Endodermal cell (in vitro differentiated cells): ENCODE measurements at regions not wholly inside any gene's neighbourhood (a gene's known extent, or its start where the extent isn't known, plus 50 kb on each side); places are given as distances from the start of the nearest gene placed in this dataset.

Experiments
- DNase-seq: peaks from one replicate; pipeline ENCODE4 v3.0.0-alpha.2; 2017
- H3K27ac ChIP-seq: 2 replicates; pipeline ENCODE4 v1.5.1; 2013; ENCODE audit warnings: mild to moderate bottlenecking, low read depth, low read length, moderate library complexity
- H3K27me3 ChIP-seq: 2 replicates; pipeline ENCODE4 v1.6.1; 2013; ENCODE audit warnings: mild to moderate bottlenecking, low read length, moderate library complexity; ENCODE audit not compliant: insufficient read depth, control insufficient read depth, poor library complexity, severe bottlenecking
- H3K36me3 ChIP-seq: 2 replicates; pipeline ENCODE4 v1.7.0; 2013; ENCODE audit warnings: mild to moderate bottlenecking, low read length, moderate library complexity; ENCODE audit not compliant: control insufficient read depth, insufficient read depth
- H3K4me1 ChIP-seq: one replicate; pipeline ENCODE4 v1.7.0; 2013; ENCODE audit warnings: low read length; ENCODE audit not compliant: control insufficient read depth, insufficient read depth
- H3K4me3 ChIP-seq: 2 replicates; pipeline ENCODE4 v1.5.1; 2013; ENCODE audit warnings: mild to moderate bottlenecking, low read length, moderate library complexity
- H3K9ac ChIP-seq: 2 replicates; pipeline ENCODE4 v1.6.1; 2013; ENCODE audit warnings: mild to moderate bottlenecking, low read length, moderate library complexity; ENCODE audit not compliant: poor library complexity, severe bottlenecking; ENCODE audit errors: extremely low read depth
- H3K9me3 ChIP-seq: 2 replicates; pipeline ENCODE4 v1.6.1; 2013; ENCODE audit warnings: mild to moderate bottlenecking, low read length, moderate library complexity; ENCODE audit not compliant: control insufficient read depth
- H3K27ac Mint-ChIP-seq: 2 replicates; pipeline ENCODE4 v1.8.0; 2020; ENCODE audit warnings: mixed read lengths
- H3K27me3 Mint-ChIP-seq: 2 replicates; pipeline ENCODE4 v1.8.0; 2021; ENCODE audit warnings: mild to moderate bottlenecking, mixed read lengths; ENCODE audit not compliant: insufficient read depth
- H3K36me3 Mint-ChIP-seq: 2 replicates; pipeline ENCODE4 v1.8.0; 2020; ENCODE audit warnings: low read depth, mixed read lengths
- H3K4me1 Mint-ChIP-seq: 2 replicates; pipeline ENCODE4 v1.8.0; 2020; ENCODE audit warnings: mixed read lengths
- H3K4me3 Mint-ChIP-seq: 2 replicates; pipeline ENCODE4 v1.8.0; 2020; ENCODE audit warnings: mild to moderate bottlenecking, moderate library complexity, mixed read lengths
- H3K9me3 Mint-ChIP-seq: 2 replicates; pipeline ENCODE4 v1.8.0; 2020; ENCODE audit warnings: mild to moderate bottlenecking, mixed read lengths
- WGBS, 2 experiments: methylation state at CpG; one replicate each; pipeline versions ENCODE4 v1.1.5 to v1.1.7; 2013; ENCODE audit warnings: missing lambda C conversion rate in 2 of 2, mixed read lengths in 1 of 2; ENCODE audit not compliant: insufficient coverage in 1 of 2, insufficient read length in 1 of 2; 5-methylcytosine and 5-hydroxymethylcytosine counted together
- TF ChIP-seq, protein P1 (sequence below): fragments of 200-600 bp; sonication (generic); conservative IDR thresholded peaks from 2 replicates; pipeline ENCODE4 v1.5.0; 2021; ENCODE audit warnings: antibody characterized with exemption, mild to moderate bottlenecking

DNA sequence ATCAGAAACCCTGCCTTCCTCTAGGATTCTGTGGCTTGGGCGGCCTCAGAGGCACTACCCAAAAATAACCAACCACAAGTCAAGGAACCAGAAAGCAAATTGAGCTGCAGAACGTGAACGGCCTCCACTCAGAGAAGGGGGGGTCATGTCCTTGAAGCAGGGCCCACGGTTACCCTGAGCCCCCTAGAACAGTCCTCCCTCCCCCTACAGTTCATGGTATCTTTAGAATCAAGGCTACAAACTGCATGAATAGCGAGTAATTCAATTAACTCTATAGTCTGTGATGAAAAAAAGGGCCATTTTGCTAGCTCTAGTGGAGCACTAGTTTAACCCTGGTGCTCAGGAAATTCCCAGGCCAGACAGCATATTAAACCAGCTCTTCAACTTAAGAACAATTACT, 79.0 kb upstream of the ZNF507 start:
- H3K9me3 ChIP-seq = no peaks in the 10 kb centered on the region
- H3K9ac ChIP-seq = no peak overlapping the region
- DNase-seq = no peak
- Mint-ChIP-seq H3K9me3 (no peaks in the 10 kb centered on the region), H3K4me3 (no peak overlapping the region), H3K36me3 (no peaks in the 10 kb centered on the region), H3K27me3 (peaks cover under 1% of the 10 kb centered on the region), H3K27ac (no peak overlapping the region), H3K4me1 (peaks cover 8% of the 10 kb centered on the region)
- WGBS, 2 experiments = 78 to 87% methylated on average over 3 to 5 of the region's 5 CpGs
- H3K27ac ChIP-seq = no peak overlapping the region
- no peak overlapping the region for H3K4me3 ChIP-seq
- no peaks in the 10 kb centered on the region for H3K36me3 ChIP-seq
- TF ChIP-seq, protein P1, sequence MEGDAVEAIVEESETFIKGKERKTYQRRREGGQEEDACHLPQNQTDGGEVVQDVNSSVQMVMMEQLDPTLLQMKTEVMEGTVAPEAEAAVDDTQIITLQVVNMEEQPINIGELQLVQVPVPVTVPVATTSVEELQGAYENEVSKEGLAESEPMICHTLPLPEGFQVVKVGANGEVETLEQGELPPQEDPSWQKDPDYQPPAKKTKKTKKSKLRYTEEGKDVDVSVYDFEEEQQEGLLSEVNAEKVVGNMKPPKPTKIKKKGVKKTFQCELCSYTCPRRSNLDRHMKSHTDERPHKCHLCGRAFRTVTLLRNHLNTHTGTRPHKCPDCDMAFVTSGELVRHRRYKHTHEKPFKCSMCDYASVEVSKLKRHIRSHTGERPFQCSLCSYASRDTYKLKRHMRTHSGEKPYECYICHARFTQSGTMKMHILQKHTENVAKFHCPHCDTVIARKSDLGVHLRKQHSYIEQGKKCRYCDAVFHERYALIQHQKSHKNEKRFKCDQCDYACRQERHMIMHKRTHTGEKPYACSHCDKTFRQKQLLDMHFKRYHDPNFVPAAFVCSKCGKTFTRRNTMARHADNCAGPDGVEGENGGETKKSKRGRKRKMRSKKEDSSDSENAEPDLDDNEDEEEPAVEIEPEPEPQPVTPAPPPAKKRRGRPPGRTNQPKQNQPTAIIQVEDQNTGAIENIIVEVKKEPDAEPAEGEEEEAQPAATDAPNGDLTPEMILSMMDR = no peak
- H3K27me3 ChIP-seq = no peaks in the 10 kb centered on the region
- H3K4me1 ChIP-seq = no peaks in the 10 kb centered on the region

DNA sequence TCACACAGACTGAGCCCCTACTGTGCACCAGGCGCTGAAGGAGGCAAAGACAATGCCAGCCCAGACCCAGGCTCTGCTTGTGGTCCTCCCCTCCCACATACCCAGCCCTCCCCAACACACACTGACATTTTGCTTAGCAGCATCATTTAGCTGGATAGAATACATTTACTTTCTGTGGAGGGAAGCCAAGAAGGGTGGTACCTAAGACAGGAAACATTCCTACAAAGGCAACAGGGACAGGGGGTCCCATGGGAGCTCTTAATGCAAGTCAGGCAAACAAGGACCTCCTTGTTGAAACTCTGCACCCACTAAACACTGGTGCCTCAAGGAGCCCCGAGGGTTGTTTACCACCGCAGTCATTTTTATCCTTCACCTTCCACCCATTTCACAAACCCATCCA, 77.0 kb upstream of the ZNF507 start:
- Mint-ChIP-seq H3K4me1 (peaks cover 5% of the 10 kb centered on the region), H3K9me3 (no peaks in the 10 kb centered on the region), H3K27ac (no peak overlapping the region), H3K27me3 (peaks cover 4% of the 10 kb centered on the region), H3K36me3 (no peaks in the 10 kb centered on the region), H3K4me3 (no peak overlapping the region)
- H3K4me1 ChIP-seq = no peaks in the 10 kb centered on the region
- TF ChIP-seq, protein P1 = no peak
- no peak for DNase-seq
- no peak overlapping the region for H3K4me3 ChIP-seq
- no peaks in the 10 kb centered on the region for H3K27me3 ChIP-seq
- no peak overlapping the region for H3K27ac ChIP-seq
- H3K9me3 ChIP-seq = no peaks in the 10 kb centered on the region
- WGBS, 2 experiments = 57 to 84% methylated on average over 1 to 3 of the region's 3 CpGs
- no peak overlapping the region for H3K9ac ChIP-seq
- H3K36me3 ChIP-seq = no peaks in the 10 kb centered on the region

GRCh38 chr19:32269831-32270230, 75.6 kb upstream of the ZNF507 start:
- Histone ChIP-seq H3K27ac (no peak overlapping the region), H3K4me3 (no peak overlapping the region), H3K9me3 (peaks cover 5% of the 10 kb centered on the region), H3K27me3 (no peaks in the 10 kb centered on the region), H3K9ac (no peak overlapping the region), H3K4me1 (no peaks in the 10 kb centered on the region), H3K36me3 (no peaks in the 10 kb centered on the region)
- DNase-seq = no peak
- Mint-ChIP-seq H3K36me3 (no peaks in the 10 kb centered on the region), H3K9me3 (peaks cover 2% of the 10 kb centered on the region), H3K27me3 (peaks cover 5% of the 10 kb centered on the region), H3K4me1 (peaks cover 5% of the 10 kb centered on the region), H3K4me3 (no peak overlapping the region), H3K27ac (no peak overlapping the region)
- WGBS, 2 experiments = 79 to 82% methylated on average over 3 to 4 of the region's 5 CpGs
- TF ChIP-seq, protein P1 = no peak
